GM18868 (cell line): ENCODE measurements at regions not wholly inside any gene's neighbourhood (a gene's known extent, or its start where the extent isn't known, plus 50 kb on each side); places are given as distances from the start of the nearest gene placed in this dataset.

ENCODE experiments used
- ATAC-seq: cut with Tn5 transposase; IDR thresholded peaks from one replicate; pipeline ENCODE4 v1.9.1; 2021; ENCODE audit warnings: mild to moderate bottlenecking, moderate library complexity; ENCODE audit not compliant: unreplicated experiment

DNA sequence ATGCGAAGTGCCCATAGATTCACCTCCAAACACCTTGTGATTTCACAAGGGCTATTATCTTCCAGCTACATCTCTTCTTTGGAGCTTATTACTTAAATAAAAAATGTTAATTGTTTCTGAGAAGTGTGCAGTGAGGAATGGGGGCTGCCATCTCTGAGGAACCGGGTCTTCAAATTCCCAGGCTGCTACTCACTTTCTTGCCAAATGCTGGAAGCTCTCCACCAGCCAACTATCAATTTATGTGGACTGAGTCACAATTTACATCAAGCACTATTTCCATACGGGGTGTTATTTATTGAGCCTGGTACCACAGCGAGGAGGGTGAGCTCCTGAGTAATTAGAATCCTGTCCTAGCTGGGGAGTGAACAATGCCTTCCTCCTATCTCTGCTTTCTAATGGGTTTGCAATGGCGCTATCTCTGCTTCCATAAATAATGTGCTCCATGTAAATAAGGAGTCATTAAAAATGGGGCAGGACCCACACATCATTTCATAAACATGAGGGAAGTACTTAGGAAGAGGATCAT lies 898.3 kb downstream of the VRK1 start:
- ATAC-seq = no peak

DNA sequence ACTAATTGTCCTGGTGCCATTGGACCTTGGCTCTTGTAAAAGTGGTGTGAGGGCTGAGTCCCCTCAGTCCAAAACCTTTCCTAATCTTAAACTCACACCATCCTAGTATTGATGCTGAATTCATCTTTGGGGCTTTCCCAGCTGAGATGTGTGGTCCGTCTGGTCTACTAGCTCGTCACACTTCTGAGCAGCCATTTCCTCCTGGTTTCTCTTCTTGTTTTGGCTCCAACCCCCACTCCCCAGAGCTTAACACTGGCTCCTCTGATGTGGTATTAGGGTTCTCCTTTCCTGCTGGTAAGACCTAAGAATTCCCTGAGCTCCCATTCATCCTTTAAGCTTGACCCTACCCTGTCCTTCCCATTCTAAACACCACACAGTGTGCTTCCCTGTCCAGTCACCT lies 900.6 kb downstream of the VRK1 start:
- ATAC-seq = peak; percentile 94

DNA sequence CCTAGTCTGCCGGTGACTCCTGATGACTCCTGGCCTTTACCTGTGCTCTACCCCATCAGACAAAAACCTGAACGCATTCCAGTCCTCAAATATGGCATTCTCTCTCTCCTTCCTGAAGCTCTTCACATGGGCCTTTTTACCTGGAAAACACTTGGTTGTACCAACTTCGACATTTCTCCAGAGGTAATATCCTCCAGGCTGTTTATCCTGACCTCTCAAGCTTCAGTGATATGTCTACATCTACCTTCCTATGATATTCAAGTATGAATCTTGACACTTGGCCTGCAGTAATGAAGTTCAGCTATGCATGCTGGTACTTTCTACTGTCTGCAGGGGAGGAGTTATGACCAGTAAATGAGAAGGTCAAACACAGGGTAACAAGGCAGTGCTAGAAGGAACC lies 901.8 kb downstream of the VRK1 start:
- no peak for ATAC-seq

DNA sequence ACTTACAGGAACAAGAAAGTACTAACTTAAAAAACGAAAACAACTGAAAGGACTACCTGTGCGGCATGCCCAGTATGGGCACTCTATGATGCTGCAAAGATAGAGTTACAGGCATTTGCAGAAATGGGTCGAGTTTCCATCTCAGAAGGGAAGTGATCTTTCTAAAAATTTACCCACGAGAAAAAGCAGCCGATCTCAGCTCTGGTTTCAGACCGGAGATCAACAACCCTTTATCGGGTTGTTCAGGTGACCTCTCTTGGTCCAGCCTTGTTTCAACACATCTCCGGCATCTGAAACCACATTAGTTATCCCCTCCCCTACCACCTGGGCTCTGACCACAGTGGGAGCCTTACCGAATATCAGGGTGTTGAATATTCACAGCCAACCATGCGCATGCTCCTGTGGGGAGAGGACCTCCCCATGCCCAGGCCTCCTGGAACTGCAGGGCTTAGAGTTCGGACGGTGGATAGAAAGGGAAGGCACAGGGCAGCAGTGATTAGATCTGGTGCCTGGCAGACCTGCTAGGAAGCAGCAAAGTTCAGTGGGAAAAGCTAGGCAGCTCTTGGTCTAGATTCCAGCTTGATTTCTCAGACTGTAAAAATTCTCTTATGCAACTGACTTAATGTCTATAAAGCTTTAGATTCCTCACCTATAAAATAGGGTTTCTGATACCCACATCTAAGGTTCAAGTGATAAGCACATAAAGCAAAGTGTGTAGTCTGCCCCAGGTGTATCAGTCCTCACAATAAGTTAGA lies 906.0 kb downstream of the VRK1 start:
- ATAC-seq = no peak

DNA sequence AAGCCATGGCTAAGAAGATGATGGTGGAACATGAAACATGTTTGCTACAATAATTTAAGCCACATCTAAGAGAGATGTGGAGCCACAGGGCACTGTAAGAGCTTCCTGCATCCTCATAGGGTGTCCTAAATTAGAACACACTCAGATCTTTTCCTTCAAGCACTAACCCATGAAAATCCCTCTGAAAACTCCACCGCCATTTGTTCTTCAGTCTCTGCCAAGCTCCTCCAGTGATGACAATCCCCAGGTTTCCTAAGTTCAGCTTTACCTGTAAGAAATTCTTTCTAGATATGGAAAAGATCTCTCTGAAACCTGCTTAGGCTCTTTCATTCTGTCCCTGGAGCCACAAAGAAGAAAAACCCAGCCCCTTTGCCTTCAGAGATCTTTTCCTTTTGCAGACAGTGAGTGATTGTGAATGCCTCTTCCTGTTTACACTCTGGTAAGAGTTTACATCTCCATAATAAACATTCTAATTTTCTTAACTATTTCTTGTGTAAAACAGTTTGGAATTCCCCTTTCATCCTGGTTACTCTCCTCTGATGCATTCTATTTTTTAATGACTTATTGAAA lies 907.2 kb downstream of the VRK1 start:
- ATAC-seq = no peak

DNA sequence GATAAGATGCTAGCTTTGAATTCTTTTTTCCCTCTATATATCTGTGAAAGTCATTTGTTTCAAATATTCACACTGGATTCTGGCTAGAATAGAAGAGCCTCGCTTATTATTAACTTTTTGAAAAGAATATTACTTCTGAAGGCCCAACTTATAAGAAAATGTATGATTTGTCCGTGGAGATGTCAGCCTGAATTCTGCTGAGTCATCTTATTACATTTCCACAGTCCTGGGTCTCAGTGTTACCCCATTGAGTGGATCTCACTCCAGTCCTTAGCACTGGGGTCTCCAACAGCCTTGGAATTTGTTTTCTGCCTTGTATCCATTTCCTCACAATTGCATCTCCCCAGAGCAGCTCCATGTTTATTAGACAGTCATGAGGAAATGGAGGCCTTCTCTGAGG lies 907.9 kb downstream of the VRK1 start:
- ATAC-seq = no peak

DNA sequence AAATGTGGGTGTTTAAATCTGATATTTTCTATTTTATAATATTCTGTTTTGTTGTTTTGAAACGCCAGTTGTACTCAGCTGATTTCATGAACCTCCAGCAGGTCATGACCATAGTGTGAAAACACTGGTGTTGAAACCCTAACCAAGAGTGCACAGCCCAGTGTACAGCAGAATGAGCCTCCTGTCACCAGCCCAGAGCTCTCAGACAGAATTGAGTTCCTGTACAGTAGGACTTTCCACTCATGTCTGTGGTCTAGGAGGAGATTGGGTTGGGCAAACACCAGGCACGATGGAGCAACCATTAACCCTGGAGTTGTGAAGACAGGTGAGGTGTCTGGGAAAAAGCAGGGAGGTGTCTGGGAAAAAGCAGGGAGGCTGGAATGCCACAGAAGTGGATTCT lies 908.8 kb downstream of the VRK1 start:
- ATAC-seq = no peak

DNA sequence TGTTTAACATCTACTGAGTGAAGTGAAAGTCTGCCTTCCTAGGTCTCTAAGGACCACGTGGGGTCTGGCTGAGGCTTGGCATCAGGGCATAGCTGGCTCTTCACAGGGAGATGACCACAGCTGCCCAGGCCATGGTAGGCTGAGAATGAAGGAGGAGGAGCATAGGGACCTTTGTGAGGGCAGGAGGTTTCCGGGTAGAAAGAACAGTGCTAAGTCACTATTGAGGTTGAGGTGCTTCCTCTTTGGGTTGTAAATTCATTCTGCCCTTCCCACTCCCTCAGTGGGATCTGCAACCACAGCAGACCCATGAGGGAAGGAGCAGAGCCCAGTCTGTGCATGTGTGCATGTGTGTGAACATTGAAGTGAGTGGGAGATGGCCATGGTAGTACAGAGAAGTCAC lies 909.6 kb downstream of the VRK1 start:
- no peak for ATAC-seq

DNA sequence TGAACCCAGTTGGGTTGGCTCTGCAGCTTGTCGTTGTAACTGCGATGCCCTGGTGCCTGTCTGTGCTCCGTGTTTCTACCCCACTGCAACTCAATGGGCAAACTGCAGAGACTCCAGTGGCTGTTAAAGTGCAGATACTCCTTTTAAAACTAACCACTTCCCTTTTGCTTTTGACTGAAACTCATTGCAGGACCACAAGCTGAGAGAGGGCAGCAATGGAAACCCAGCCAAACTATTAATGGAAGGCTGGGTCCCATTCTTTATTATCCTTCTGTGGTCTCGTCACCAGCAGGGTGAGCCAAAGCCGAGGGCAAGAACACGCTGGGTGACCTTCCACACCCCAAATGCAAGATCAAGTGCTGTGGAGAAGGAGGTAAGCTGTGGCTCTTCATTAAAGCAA lies 910.4 kb downstream of the VRK1 start:
- peak; percentile 75 for ATAC-seq

DNA sequence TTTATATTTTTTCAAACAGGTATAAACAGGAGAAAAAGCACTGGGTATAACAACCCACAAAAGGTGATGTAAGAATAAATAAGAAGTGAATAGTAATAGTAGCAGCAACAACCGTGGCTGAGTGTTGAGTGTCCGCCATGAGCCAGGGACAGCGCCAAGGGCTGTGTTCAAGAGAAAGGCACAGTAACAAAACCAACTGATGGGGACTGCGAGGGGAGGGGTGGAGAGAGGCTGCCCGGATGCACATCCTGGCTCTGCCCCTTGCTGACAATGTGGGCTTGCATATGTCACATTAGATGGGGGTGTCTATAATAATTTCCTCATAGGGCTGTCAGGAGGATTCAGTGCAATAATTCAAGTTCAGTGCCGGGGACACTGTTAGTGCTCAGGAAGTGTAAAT lies 912.4 kb downstream of the VRK1 start:
- ATAC-seq = no peak

DNA sequence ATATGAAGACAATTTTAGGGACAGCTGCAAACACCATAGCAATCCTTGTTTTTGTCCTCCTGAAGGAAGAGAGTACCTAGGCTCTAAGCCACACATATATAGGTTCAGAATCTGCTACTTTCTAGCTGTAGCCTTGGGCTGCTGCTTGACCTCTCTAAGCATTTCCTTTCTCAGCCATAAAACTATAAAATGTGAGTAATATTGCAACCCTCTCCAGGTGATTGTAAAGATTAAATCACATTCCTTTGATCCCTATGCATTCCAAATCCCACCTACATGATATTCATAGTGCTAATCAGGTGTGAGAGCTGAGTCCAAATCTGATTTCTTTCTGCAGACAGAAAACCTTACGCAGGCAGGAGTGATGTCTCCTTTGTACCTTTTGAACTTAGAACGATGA lies 913.5 kb downstream of the VRK1 start:
- no peak for ATAC-seq

DNA sequence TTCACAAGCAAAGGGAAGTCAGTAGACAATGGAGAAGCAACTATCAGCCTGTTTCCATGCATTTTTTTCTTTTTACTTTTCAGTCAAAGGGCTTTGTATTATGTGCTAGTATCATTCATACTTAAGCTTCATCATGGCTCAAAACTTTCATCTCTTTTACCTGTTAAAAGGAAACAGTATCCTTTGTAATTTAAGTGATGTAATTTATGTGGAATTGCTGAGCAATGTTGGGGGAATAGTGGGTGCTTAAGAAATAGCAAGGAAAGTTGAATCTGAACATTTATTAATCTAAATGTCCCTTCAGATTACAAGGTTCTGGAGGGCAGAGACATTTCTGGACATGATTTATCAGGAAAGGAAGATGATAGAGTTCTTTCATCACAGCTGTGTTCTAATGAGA lies 915.3 kb downstream of the VRK1 start:
- ATAC-seq = no peak

DNA sequence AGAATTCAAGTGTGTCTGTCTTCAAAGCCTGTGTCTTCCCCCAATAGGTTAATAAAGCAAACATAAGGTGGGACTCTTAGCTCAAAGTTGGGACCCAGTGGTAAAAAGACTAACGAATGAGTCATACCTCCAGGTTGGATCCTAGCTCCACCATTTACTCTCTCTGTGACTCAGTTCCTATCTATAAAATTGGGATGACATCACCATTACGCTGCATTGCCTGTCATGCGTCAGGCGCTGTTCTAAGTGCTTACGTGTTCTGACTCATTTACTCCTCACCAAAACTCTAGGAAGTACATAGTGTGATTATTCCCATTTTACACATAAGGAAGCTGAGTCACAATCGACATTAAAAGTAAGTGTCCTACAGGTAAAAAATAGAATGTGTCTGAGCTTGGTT lies 915.8 kb downstream of the VRK1 start:
- ATAC-seq = no peak

DNA sequence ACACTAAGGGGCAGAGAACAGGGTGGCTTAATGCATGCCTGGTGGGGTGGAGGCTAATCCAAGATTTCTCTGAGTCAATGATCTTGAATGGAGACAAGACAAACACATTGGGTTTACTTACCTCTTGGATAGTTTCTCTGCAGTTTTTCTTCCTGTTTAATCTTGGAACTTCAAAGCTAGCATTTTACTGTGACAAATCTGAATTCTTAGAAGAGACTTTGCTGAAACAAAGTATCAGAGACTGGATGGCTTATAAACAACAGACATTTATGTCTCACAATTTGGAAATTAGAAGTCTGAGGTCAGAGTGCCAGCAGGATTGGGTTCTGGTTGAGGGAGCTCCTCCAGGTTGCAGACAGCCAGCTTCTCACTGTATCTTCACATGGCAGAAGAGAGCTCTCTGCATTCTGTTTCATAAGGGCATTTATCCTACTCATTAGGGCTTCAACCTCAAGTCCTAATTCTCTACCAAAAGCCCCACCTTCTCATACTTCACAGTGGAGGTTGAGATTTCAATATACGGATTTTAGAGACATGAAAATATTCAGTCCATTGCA lies 921.8 kb downstream of the VRK1 start:
- ATAC-seq = no peak

DNA sequence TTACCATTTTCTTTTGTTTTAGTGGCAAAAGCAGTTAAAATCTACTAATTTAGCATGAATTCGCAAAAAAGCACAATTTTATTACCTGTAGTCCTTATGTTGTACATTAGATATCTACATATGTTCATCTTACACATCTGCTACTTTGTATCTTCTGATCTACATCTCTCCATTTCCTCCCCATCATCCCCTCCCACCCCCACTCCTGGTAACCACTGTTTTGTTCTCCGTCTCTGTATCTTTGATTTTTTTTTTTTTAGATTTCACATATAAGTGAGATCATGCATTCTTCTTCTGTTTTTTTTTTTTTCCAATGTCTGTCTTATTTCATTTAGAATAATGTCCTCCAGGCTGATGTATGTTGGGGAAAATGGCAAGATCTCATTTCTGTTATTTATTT lies 922.7 kb downstream of the VRK1 start:
- no peak for ATAC-seq

DNA sequence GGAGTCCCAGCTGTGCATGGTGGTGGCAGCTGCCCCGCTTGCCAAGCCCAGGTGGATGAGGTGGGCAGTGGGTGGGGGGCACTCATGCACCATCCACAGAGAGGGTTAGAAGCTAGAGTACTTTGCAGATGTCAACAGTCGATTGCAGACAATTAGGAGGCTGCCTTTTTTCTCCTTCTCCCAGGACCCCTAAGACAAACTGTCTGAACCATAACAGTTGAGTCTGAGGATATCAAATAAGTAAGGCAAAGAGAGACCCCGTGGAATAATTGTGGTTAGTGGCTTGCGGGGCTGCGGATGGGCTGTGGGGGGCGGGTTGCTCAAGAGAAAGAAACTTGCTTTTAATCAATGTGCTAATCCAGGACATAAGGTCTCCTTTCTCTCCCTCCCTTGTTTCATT lies 926.2 kb downstream of the VRK1 start:
- ATAC-seq = no peak

DNA sequence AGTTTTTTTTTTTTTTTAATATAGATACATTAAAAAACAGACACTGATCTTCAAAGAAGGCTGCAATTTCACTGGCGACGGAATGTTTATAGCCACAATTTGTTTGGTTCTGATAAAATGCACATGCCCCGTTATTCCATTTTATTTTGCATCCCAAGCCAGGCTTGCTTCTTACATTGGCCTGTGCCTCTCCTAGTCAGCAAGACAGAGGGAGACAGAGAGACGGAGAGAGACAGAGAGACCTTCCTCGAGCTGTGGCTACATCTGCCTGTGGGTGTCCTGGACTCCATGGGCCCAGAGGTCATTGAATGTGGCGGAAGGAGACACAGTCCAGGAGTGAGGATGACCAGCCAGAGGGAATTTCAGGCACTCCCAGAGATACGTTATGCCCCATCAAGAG lies 926.6 kb downstream of the VRK1 start:
- ATAC-seq = no peak

DNA sequence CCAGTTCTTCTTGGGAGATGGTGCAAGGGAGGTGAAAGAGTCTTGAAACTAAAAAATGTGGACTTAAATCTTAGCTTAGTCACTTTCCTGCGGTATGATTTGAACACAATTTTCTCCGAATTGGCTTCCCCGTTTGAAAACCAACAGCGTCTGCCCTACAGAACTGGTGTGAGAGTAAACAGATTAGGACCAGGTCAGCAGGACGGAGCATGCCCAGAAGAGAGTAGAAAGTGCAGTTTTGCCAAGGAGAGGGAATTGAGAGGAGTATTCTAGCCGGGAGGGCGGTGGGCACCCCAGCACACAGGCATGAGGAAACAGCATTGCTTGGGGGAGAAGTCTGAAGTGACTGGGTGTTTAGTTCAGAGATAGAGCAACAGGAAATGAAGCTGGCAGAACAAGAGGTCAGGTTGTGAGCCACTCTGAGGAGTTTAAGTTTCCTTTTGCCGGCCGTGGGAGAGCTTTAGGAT lies 927.1 kb downstream of the VRK1 start:
- no peak for ATAC-seq

DNA sequence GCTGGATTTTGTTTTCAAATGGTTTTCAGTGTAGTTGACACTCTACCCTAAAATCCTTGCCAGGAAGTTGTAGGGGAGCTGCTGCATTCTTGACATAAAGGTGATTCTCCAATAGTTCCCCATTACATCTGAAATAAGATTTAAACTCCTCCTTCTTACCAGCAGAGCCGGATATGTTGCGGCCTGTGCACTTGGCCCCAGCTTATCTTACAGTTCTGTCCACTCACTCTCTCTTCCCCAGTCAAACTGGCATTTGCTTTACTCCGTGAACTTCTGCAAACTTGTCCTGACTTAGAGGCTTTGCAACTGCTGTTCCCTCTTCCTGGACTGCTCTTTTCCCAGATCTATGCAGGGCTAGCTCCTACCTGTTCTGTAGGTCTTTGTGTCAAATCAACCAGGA lies 929.5 kb downstream of the VRK1 start:
- ATAC-seq = no peak

DNA sequence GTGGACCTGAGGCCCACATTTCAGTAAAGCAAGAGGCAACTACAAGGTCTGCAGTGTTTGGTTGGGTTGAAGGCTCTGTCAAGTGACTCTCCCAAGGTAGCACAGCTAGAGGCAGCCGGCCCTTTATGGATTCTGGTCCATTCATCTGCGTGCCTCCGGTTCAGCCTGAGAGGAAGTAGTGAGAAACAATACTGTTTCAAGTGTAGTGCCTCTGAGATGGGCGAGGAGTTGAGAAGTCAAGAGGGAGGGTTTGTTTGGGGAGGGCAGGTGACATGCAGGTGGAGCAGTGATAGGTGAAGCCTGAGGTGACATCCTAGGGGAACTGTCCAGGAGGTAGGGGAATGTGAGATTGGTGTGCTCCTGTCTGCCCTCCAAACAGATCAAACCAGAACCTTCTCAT lies 933.5 kb downstream of the VRK1 start:
- no peak for ATAC-seq

DNA sequence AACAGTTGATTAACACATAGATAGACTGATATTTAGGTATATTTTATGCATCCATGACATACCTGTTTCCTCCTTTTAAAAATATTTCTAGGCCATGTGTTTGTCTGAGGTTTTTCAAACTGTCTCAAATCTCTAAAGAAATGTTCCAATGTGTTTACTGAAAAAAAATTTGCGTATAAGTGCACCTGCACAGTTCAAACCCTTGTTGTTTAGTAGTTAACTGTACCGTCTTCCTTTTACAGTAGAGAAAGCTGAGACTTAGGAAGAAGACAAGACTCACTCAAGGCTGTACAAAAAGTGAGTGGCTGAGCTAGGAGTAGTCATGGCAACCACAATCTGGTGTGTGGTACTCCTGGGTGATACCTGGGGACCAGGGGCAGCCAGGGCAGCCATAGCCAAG lies 934.6 kb downstream of the VRK1 start:
- no peak for ATAC-seq

DNA sequence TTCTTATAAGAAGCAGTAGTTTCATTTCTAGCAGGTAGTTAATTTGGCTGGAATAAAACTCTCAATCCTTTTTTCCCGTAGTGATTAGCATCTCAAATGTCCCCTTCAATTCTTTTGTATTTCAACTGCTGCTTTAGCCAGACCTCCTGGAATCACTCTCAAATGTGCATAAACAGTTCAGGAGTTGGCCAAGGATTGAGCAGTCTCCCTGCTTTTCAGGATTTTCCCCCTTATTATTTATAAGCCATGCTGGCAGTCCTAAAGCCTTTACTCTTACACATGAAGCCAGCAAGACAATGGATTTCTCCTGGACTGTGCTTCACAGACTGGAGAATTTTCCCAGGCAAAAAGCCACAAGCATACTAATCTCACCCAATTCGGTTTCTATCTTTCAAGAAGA lies 950.1 kb downstream of the VRK1 start:
- ATAC-seq = no peak
